ENCODE measurements at regions not wholly inside any gene's neighbourhood (a gene's known extent, or its start where the extent isn't known, plus 50 kb on each side); places are given as distances from the start of the nearest gene placed in this dataset.

- DNase-seq = no peak
Observed at GRCh38 chr16:85188822-85189672, 76.8 kb upstream of the CIBAR2 start.

GRCh38 chr16:85190572-85190971, 78.3 kb upstream of the CIBAR2 start:
- no peak for DNase-seq

GRCh38 chr16:85191341-85191965, 79.2 kb upstream of the CIBAR2 start:
- DNase-seq = no peak

- DNase-seq = no peak
Observed at GRCh38 chr16:85192238-85193114, 80.2 kb upstream of the CIBAR2 start.

GRCh38 chr16:85193115-85193493, 80.8 kb upstream of the CIBAR2 start:
- no peak for DNase-seq

- no peak for DNase-seq
Observed at GRCh38 chr16:85193876-85194275, 81.6 kb upstream of the CIBAR2 start.

- no peak for DNase-seq
Observed at GRCh38 chr16:85194307-85195270, 82.3 kb upstream of the CIBAR2 start.

- DNase-seq = no peak
Observed at GRCh38 chr16:85195271-85195647, 83.0 kb upstream of the CIBAR2 start.

GRCh38 chr16:85195900-85196772, 83.9 kb upstream of the CIBAR2 start:
- no peak for DNase-seq

GRCh38 chr16:85196976-85197375, 84.7 kb upstream of the CIBAR2 start:
- no peak for DNase-seq

- DNase-seq = no peak
Observed at GRCh38 chr16:85197611-85198566, 85.6 kb upstream of the CIBAR2 start.

GRCh38 chr16:85199069-85199725, 86.9 kb upstream of the CIBAR2 start:
- DNase-seq = no peak

GRCh38 chr16:85199880-85200279, 87.6 kb upstream of the CIBAR2 start:
- no peak for DNase-seq

- DNase-seq = no peak
Observed at GRCh38 chr16:85200471-85201278, 88.4 kb upstream of the CIBAR2 start.

GRCh38 chr16:85201574-85201973, 89.3 kb upstream of the CIBAR2 start:
- no peak for DNase-seq

- DNase-seq = no peak
Observed at GRCh38 chr16:85202051-85202601, 89.9 kb upstream of the CIBAR2 start.

GRCh38 chr16:85202631-85203461, 90.6 kb upstream of the CIBAR2 start:
- DNase-seq = no peak
